HepG2 (cell line): ENCODE measurements at regions not wholly inside any gene's neighbourhood (a gene's known extent, or its start where the extent isn't known, plus 50 kb on each side); places are given as distances from the start of the nearest gene placed in this dataset.

Experiments used
- ATAC-seq: fragments of 200-7000 bp; cut with Tn5 transposase; 3 replicates; pipeline ENCODE4 v1.9.1; 2020; ENCODE audit warnings: mild to moderate bottlenecking, moderate library complexity
- BruUV-seq: library from RNA; stranded (reverse); fragments of 400-500 nt; replicated peaks from 2 replicates; lab custom pipeline; 2021; lab: Mats Ljungman, UMichigan
- CTCF ChIA-PET: fragments of 300-600 bp; formaldehyde crosslinking; extraction: SDS; loops from one replicate; lab custom pipeline; 2021; ENCODE audit warnings: low total read pairs, inconsistent platforms, low intra/inter-chr PET ratio; lab: Yijun Ruan, JAX
- POLR2A ChIA-PET: fragments of 350-600 bp; sonication (Branson Sonifier 250); formaldehyde crosslinking; loops from one replicate; lab custom pipeline; 2020; ENCODE audit warnings: antibody characterized with exemption, inconsistent platforms; lab: Yijun Ruan, JAX
- DNase-seq: peaks from one replicate; pipeline ENCODE4 v3.0.0-alpha.2; 2015; ENCODE audit warnings: low spot score
- FAIRE-seq: peaks from 3 replicates; lab custom pipeline; 2011; peaks lifted over from hg19 to GRCh38; lab: Jason Lieb, UNC
- H2AFZ ChIP-seq: one replicate; pipeline ENCODE4 v1.6.1; 2011; ENCODE audit warnings: low read length, inconsistent platforms
- H3K27ac ChIP-seq: fragments of 300-600 bp; 3 replicates; pipeline ENCODE4 v1.8.0; 2011; ENCODE audit warnings: mixed run types, mild to moderate bottlenecking, mixed read lengths, low read length, inconsistent platforms; ENCODE audit not compliant: insufficient read depth; ENCODE audit errors: extremely low read length
- H3K27me3 ChIP-seq, 2 experiments: fragments of 200-600 bp in 1 of 2; 2 replicates in 1 of 2; 3 replicates in 1 of 2; pipeline versions ENCODE4 v1.6.0 to v1.8.0; 2011; ENCODE audit warnings: low read length in 2 of 2, mild to moderate bottlenecking in 2 of 2, moderate library complexity in 2 of 2, inconsistent platforms in 1 of 2; ENCODE audit not compliant: insufficient read depth in 2 of 2, control insufficient read depth in 1 of 2
- H3K36me3 ChIP-seq, 2 experiments: fragments of 200-600 bp in 1 of 2; replicated peaks in 1 of 2; 2 replicates in 1 of 2; 3 replicates in 1 of 2; pipeline versions ENCODE4 v1.5.1 to v1.8.0; 2011; ENCODE audit warnings: low read length in 2 of 2, inconsistent platforms in 1 of 2; ENCODE audit not compliant: insufficient read depth in 2 of 2, control insufficient read depth in 1 of 2
- H3K4me1 ChIP-seq: 2 replicates; pipeline ENCODE4 v1.5.1; 2012; ENCODE audit warnings: low read length, inconsistent platforms; ENCODE audit not compliant: insufficient read depth
- H3K4me2 ChIP-seq: 2 replicates; pipeline ENCODE4 v1.6.0; 2011; ENCODE audit warnings: low read depth, low read length, inconsistent platforms
- H3K4me3 ChIP-seq, 3 experiments: fragments of 200-600 bp in 1 of 3; sonication (generic), shearing (Covaris generic) in 1 of 3; replicated peaks in 1 of 3; 2 replicates each; pipeline ENCODE4 v1.5.1; 2011 to 2016; ENCODE audit warnings: low read length in 3 of 3, inconsistent platforms in 2 of 3, low read depth in 2 of 3, mild to moderate bottlenecking in 2 of 3, control low read depth in 1 of 3, mixed read lengths in 1 of 3; ENCODE audit not compliant: insufficient read depth in 1 of 3
- H3K79me2 ChIP-seq: one replicate; pipeline ENCODE4 v1.6.1; 2011; ENCODE audit warnings: low read length, inconsistent platforms; ENCODE audit not compliant: insufficient read depth
- H3K9ac ChIP-seq: 2 replicates; pipeline ENCODE4 v1.6.0; 2011; ENCODE audit warnings: mild to moderate bottlenecking, low read depth, low read length, inconsistent platforms; ENCODE audit not compliant: insufficient read depth
- H3K9me3 ChIP-seq: 2 replicates; pipeline ENCODE4 v1.5.1; 2012; ENCODE audit warnings: mild to moderate bottlenecking, low read length
- H4K20me1 ChIP-seq: 2 replicates; pipeline ENCODE4 v1.6.0; 2011; ENCODE audit warnings: inconsistent platforms, mild to moderate bottlenecking, low read length, moderate library complexity; ENCODE audit not compliant: insufficient read depth
- DRAP1 ChIP-seq: IDR thresholded peaks from 2 replicates; pipeline ENCODE4 v1.6.1; 2016; ENCODE audit warnings: missing genetic modification reagents, missing compliant biosample characterization
- FLYWCH1 ChIP-seq: sonication (generic); formaldehyde crosslinking; IDR thresholded peaks from 2 replicates; pipeline ENCODE4 v1.8.1; 2023; ENCODE audit warnings: mild to moderate bottlenecking, missing genetic modification reagents
- IKZF4 ChIP-seq: sonication (generic); formaldehyde crosslinking; IDR thresholded peaks from 2 replicates; pipeline ENCODE4 v1.5.1; 2020; ENCODE audit warnings: borderline replicate concordance, mild to moderate bottlenecking, low read depth, missing genetic modification reagents; ENCODE audit errors: not compliant biosample characterization
- IKZF5 ChIP-seq: IDR thresholded peaks from 2 replicates; pipeline ENCODE4 v1.6.1; 2018; ENCODE audit warnings: missing genetic modification reagents, mild to moderate bottlenecking, missing compliant biosample characterization
- KIAA2018 ChIP-seq: sonication (generic); formaldehyde crosslinking; IDR thresholded peaks from 2 replicates; pipeline ENCODE4 v1.5.0; 2020; ENCODE audit warnings: mild to moderate bottlenecking, missing genetic modification reagents, borderline replicate concordance
- NR2F2 ChIP-seq: IDR thresholded peaks from 2 replicates; pipeline ENCODE4 v1.6.1; 2012; ENCODE audit warnings: low read depth, inconsistent platforms, borderline replicate concordance
- SP1 ChIP-seq, 2 experiments: fragments of 450-650 bp in 1 of 2; sonication (generic) in 1 of 2; formaldehyde crosslinking in 1 of 2; IDR thresholded peaks; 2 replicates each; pipeline versions ENCODE4 v1.4.0 to v1.6.1; 2016 to 2020; ENCODE audit warnings: missing genetic modification reagents in 1 of 2
- TAF15 ChIP-seq: fragments of 200-400 bp; formaldehyde crosslinking; IDR thresholded peaks from one replicate; pipeline ENCODE4 v1.6.1; 2018; ENCODE audit warnings: mild to moderate bottlenecking, low read depth, low read length; ENCODE audit not compliant: poor library complexity, severe bottlenecking
- ZNF430 ChIP-seq: sonication (generic); formaldehyde crosslinking; IDR thresholded peaks from 2 replicates; pipeline ENCODE4 v1.9.0; 2021; ENCODE audit warnings: mild to moderate bottlenecking, missing genetic modification reagents
- WGBS: methylation state at CpG from one replicate; pipeline ENCODE4 v1.1.6; 2017; ENCODE audit warnings: low lambda C conversion rate; 5-methylcytosine and 5-hydroxymethylcytosine counted together
- in situ Hi-C: cut with HindIII; loops from 2 replicates; pipeline ENCODE4 v1.10.0; 2017; ENCODE audit warnings: low pct_unique_long_range_greater_than_20kb; ENCODE audit not compliant: extremely low pct_ligation_motif_present
- intact Hi-C: fragments of 100-400 bp; cut with micrococcal nuclease; formaldehyde crosslinking; loops from one replicate; pipeline ENCODE4 v1.10.0; 2022; ENCODE audit not compliant: unreplicated experiment

- FAIRE-seq (no peak), ATAC-seq (no peak), DNase-seq (no peak)
- intact Hi-C loops: no loop called here
- ChIA-PET POLR2A (no interaction called here), CTCF (no interaction called here)
- H3K4me3 ChIP-seq: no peak overlapping the region
- no peak overlapping the region for H2AFZ ChIP-seq
- H3K36me3 ChIP-seq: no peaks in the 10 kb centered on the region
- no peak overlapping the region for H3K4me2 ChIP-seq
- no peaks in the 10 kb centered on the region for H3K79me2 ChIP-seq
- no TSS peak for BruUV-seq
- 48% methylated on average over 5 of the region's 5 CpGs for WGBS
- H3K27me3 ChIP-seq: no peaks in the 10 kb centered on the region
- H3K9me3 ChIP-seq: no peaks in the 10 kb centered on the region
- in situ Hi-C loops: no loop called here
- H3K4me1 ChIP-seq: no peaks in the 10 kb centered on the region
- H3K27ac ChIP-seq: no peak overlapping the region
- no peaks in the 10 kb centered on the region for H4K20me1 ChIP-seq
- no peak overlapping the region for H3K9ac ChIP-seq
- TF ChIP-seq DRAP1 (no peak), TAF15 (no peak), IKZF5 (CRISPR knock-in tag) (no peak), SP1 (IDR thresholded peaks at IDR 0.05) (no peak), SP1 (CRISPR knock-in tag; IDR thresholded peaks at IDR 0.05) (no peak), KIAA2018 (CRISPR knock-in tag) (no peak), FLYWCH1 (CRISPR knock-in tag) (no peak), IKZF4 (CRISPR knock-in tag) (no peak), ZNF430 (CRISPR knock-in tag) (no peak), NR2F2 (no peak)
These were observed 261.5 kb upstream of the CCDC196 start for GRCh38 chr14:66224492-66225178.
